Activated CD4-positive, alpha-beta T cell treated with anti-CD3 and anti-CD28 coated beads for 48 hours (primary cell): ENCODE measurements at regions not wholly inside any gene's neighbourhood (a gene's known extent, or its start where the extent isn't known, plus 50 kb on each side); places are given as distances from the start of the nearest gene placed in this dataset.
A peak's percentile ranks its signal among the peaks of the same experiment; 100 is the strongest.

ENCODE experiments used
- DNase-seq: peaks from one replicate; pipeline ENCODE4 v3.0.0-alpha.2; 2020

DNA sequence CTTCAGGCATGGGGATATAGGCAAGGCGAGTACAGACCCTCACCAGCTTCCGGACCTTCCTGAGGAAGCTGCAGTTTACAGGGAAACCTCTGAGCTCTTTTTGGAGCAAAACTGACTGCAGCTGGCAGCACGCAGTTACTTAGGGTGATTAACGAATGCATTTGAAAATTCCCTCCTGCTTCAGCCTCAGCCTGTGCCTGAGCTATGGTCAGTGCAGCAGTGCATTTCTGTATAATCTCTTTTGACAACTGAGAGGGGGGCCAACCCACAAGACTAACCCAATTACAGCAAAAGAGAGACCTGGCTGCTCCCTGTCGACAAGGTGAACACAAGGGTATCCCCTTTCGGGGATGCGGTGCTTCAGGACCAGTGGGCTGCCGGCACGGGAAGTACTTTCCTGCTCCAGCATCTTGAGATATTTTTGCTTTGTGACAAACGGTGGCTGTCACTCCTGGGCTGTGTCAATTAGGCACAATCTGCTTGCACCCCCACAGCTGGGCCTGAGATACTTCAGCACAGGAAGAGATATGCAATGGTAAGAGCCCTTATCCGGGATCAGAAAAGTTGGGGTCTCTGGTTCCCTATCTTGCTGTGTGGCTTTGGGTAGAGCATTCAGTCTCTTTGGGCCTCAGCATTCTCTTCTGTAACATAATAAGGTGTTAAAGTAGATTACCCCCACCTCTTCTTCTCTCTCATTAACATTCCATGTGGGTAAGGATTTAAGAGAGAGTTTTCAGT lies 141.0 kb downstream of the TMEM17 start:
- DNase-seq: no peak

DNA sequence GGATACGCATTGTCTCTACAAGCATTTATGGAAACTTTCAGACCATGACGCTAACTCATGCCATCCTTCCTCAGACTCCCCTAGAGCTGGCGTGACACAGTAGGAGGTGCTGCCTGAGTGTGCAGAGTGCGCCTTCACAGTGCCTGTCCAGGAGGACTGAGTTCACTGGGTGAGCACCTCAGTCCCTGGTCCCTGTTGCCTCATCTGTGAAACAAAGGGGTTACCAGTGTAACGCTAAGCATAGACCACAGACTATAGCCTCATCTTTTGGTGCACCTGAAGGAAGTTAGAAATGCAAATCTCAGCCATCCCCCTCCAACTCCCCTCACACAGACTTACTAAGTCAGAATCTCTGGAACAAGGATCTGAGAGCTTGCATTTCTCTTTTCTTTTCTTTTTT lies 142.8 kb downstream of the TMEM17 start:
- no peak for DNase-seq

- DNase-seq: no peak
These were observed 143.4 kb downstream of the TMEM17 start for GRCh38 chr2:62362561-62362960.

DNA sequence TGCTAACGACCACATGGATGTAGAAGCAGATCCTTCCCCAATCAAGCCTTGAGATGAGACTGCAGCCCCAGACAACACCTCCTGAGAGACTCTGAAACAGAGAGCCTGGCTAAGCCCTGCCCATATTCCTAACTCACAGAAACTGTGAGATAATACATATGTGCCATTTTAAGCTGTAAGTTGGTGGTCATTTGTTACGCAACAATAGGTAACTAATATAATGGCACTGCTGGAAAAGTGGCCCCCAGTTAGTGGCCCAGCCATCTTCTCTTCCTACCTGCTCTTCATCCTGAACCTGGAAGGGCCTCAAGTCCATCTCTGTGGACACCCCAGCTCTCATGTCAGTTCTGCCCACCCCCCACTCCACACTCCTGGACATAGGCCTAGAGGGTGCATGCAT lies 144.0 kb downstream of the TMEM17 start:
- DNase-seq: no peak

DNA sequence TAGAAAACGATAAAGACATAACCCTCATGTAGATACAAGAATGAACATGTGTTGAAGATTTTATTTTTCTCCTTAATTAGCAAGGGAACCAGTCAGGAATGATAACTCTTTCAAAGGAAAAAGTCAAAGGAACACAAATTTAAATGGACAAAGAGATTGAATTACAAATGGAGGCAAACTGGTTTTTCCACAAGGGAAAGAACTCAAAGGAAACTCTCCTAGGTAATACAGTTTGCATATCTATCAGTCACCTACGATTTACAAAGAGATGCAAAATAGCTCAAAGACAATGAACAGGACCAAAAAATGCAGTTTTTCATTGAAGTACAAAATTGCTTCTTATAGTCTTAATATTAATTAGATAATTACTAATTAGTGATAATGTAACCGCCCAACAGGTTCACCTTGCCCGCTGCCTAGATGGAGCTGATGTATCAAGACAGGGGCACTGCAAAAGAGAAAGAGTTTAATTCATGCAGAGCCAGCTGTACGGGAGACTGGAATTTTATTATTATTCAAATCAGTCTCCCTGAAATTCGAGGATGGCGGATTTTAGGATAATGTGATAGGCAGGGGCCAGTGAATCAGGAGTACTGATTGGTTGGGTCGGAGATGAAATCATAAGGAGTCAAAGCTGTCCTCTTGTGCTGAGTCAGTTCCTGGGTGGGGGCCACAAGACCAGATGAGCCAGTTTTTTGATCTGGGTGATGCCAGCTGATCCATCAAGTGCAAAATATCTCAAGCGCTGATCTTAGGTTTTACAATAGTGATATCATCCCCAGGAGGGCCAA lies 151.0 kb downstream of the TMEM17 start:
- DNase-seq: no peak

GRCh38 chr2:62352031-62352430 lies 154.0 kb downstream of the TMEM17 start:
- DNase-seq: no peak

- DNase-seq: no peak
These were observed 153.9 kb downstream of the B3GNT2 start for GRCh38 chr2:62349788-62350187.

DNA sequence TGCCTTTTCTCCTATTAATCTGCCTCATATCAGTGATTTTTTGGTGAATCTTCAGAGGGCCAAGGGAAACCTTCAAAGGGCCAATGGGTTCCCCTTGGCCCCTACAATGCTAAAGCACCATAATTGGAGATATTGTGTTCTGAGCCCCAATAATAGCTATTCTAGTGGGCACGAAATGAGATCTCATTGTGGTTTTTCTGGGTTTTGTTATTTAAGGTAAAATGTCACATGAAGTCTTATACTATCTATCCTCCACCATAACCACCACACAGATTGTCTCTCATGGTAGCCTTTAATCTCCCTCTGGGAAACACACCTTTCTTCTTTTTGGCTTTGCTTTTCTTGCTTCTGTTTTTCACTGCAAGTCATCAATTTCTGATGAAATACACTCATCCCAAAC lies 152.8 kb downstream of the B3GNT2 start:
- DNase-seq: no peak

DNA sequence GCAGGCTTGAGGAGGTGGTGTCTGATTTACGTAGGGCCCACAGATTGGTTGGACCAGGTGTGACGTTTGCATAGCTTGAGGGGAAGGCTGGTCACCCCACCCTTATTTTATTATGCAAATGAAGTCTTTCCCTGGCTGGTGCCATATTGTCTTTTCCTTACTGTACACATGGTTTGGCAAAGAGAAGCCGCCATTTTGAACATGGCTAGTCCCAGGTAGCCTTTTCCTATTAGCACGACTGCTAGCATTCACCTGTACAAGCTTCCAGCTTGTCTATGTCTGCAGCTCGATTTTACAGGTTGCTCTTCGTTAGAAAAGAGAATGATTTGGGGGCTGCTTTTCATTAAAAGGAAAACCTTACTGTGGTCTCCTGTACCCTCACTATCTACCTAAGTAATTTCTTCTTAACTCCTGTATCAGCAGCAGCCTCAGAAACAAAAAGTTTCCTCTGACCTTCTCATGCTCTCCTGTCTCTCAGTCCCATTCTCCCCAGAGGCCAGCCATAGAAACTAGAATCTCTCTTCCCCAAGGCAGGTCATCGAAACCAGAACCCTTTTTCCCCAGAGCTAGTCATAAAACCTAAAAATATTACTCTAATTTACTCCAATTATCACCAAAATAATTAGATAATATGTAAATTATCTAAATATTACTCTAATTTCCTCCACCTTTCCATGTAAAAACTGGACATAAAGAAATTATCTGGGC lies 151.8 kb downstream of the B3GNT2 start:
- DNase-seq: no peak

GRCh38 chr2:62344472-62344871 lies 148.6 kb downstream of the B3GNT2 start:
- DNase-seq: no peak

GRCh38 chr2:62343636-62344337 lies 147.9 kb downstream of the B3GNT2 start:
- no peak for DNase-seq

DNA sequence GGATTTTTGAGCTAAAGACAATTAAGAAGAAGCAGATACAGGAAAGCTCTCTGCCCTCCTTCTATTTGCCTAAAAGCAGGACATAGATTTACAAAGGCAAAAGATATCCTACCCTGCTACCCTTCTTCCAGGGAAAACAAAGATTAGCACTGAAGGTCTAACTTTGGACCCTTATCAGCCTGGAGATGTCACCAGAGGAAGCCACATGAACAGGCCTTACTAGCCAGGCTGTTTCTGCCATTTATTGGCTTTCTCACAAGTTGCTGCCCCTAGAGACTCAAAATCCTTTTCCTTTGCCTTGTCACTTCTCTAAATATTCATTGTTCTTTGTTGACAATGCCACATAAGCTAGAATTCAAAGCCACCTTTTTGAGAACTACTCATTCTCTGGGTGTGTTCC lies 147.3 kb downstream of the B3GNT2 start:
- DNase-seq: no peak

GRCh38 chr2:62340994-62341484 lies 145.1 kb downstream of the B3GNT2 start:
- peak; percentile 5 for DNase-seq

- no peak for DNase-seq
These were observed 143.9 kb downstream of the B3GNT2 start for GRCh38 chr2:62339837-62340236.

DNA sequence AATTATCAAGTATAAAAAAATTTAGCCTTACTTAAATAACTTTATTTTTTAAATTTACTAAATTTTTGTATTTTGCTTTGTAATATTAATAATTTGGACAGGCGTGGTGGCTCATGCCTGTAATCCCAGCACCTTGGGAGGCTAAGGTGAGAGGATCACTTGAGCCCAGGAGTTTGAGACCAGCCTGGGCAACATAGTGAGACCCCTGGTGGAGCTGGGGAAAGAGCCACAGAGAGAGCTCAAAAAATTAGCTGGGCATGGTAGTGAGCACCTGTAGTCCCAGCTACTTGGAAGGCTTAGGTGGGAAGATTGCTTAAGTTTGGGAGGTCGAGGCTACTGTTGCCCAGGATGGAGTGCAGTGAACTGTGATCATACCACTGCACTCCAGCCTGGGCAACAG lies 143.5 kb downstream of the B3GNT2 start:
- no peak for DNase-seq

DNA sequence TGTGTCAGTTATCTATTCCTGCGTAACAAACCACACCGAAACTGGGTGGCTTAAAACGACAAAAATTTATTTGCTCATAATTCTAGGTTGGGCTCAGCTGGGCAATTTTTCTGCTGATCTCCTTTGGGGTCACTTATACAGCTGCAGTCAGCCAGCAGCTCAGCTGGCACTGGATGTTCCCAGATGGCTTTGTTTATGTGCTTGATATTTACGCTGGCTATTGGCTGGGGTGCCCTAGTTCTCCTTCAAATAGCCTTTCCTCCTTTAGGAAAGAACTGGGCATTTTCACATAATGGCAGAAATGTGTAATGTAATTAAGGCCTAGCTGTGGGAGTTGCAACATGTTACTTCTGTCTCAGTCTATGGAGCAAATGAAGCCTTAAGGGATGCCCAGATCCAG lies 142.2 kb downstream of the B3GNT2 start:
- DNase-seq: no peak

GRCh38 chr2:62337403-62337802 lies 141.5 kb downstream of the B3GNT2 start:
- no peak for DNase-seq

DNA sequence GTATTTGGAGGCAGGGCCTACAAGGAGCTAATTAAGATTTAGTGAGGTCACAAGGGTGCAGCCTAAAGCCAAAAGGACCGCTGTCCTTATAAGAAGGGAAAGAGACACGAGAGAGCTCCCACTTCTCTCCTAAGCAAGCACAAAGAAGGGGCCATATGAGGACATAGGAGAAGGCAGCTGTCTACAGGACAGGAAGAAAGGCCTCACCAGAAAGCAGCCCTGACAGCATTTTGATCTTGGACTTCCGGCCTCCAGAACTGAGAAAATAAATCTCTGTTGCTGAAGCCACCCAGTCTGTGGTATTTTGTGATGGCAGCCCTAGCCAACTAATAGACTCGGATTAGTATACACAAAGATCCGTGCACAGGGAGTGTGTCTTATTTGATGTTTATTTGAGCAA lies 139.7 kb downstream of the B3GNT2 start:
- no peak for DNase-seq

GRCh38 chr2:62334440-62335058 lies 138.6 kb downstream of the B3GNT2 start:
- DNase-seq: no peak

DNA sequence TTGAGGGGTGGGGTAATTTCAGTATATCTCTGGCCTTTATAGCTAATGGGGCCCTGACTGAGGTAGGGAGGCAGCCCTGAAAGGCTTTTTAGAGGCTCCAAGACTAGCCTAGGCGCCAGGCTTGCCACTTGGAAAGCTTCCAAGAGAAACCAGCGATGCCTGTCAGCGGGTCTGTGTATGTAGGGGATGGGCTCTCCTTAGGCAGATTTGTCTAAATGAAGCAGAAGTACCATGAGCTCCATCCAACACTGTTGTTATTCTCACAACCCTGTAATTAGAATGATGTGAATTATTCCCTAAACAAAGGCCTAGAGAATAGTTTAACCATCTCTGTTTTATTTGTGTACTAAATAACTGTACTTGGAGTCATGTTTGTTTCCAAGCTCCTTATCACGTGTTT lies 138.1 kb downstream of the B3GNT2 start:
- DNase-seq: no peak

DNA sequence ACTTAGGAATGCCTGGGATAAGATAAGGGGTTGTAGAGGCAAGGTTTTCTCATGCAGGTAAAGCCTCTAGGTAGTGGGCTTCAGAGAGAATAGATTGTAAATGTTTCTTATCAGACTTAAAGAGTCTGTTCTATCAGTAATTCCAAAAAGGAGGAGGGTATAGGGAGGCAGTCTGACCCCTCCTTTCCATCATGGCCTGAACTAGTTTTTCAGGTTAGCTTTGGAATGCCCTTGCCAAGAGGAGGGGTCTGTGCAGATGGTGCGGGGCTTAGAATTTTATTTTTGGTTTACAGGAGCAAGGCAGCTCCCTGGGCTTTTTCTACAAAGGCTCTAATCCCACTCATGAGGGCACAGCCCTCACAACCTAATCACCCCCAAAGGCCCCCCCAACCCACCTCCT lies 135.0 kb downstream of the B3GNT2 start:
- no peak for DNase-seq

DNA sequence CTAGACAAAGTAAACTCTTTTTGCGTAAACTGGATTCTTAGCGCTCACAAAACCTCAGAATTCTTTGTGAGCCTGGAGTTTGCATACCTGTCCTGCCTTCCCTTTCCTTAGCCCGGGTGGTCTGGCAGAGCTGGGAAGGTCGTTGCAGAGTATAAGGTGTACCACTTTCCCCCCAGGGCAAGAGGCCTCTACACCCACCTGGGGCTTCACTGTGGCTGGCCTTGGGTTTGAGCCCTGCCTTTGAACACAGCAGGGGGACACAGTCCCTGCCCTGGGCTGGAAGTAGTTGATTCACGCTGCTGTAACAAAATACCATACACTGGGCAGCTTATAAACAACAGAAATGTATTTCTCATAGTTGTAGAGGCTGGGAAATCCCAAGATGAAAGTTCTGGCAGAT lies 133.9 kb downstream of the B3GNT2 start:
- DNase-seq: no peak

GRCh38 chr2:62326735-62327134 lies 130.8 kb downstream of the B3GNT2 start:
- no peak for DNase-seq
